Hematopoietic multipotent progenitor cell treated with erythropoietin and hydrocortisone succinate and interleukin-3 and kit ligand, for 6 days (in vitro differentiated cells): ENCODE measurements at regions not wholly inside any gene's neighbourhood (a gene's known extent, or its start where the extent isn't known, plus 50 kb on each side); places are given as distances from the start of the nearest gene placed in this dataset.
"Not testable (repeated sequence)": the region's sequence is repeated elsewhere in the genome, so short reads cannot be mapped to it uniquely, and the experiment has no call there.

Experiments
- DNase-seq: peaks from one replicate; pipeline ENCODE4 v3.0.0-alpha.2; 2015

GRCh38 chr11:121358760-121359159, 66.2 kb downstream of the SC5D start:
- DNase-seq, result peak; percentile 9

GRCh38 chr11:121359591-121359990, 67.0 kb downstream of the SC5D start:
- DNase-seq, result no peak

GRCh38 chr11:121362955-121363354, 70.4 kb downstream of the SC5D start:
- DNase-seq, result not testable (repeated sequence)

- no peak for DNase-seq
Measured at GRCh38 chr11:121365304-121365703, 72.7 kb downstream of the SC5D start.

- DNase-seq, result no peak
Measured at GRCh38 chr11:121366038-121366437, 73.5 kb downstream of the SC5D start.

- peak; percentile 34 for DNase-seq
Measured at GRCh38 chr11:121367001-121367843, 74.7 kb downstream of the SC5D start.

GRCh38 chr11:121367844-121368225, 75.3 kb downstream of the SC5D start:
- no peak for DNase-seq

- DNase-seq, result no peak
Measured at GRCh38 chr11:121368364-121369240, 76.0 kb downstream of the SC5D start.

- no peak for DNase-seq
Measured at GRCh38 chr11:121369366-121369765, 76.8 kb downstream of the SC5D start.

GRCh38 chr11:121372028-121372427, 79.5 kb downstream of the SC5D start:
- DNase-seq, result no peak

- DNase-seq, result no peak
Measured at GRCh38 chr11:121372671-121373429, 79.3 kb upstream of the SORL1 start.

GRCh38 chr11:121374286-121374985, 77.7 kb upstream of the SORL1 start:
- DNase-seq, result no peak

- no peak for DNase-seq
Measured at GRCh38 chr11:121376130-121376529, 76.0 kb upstream of the SORL1 start.

- DNase-seq, result peak; percentile 15
Measured at GRCh38 chr11:121379145-121379810, 72.8 kb upstream of the SORL1 start.

GRCh38 chr11:121383716-121384115, 68.4 kb upstream of the SORL1 start:
- no peak for DNase-seq

GRCh38 chr11:121385688-121386087, 66.4 kb upstream of the SORL1 start:
- DNase-seq, result no peak
